Neural cell (in vitro differentiated cells): ENCODE measurements at regions not wholly inside any gene's neighbourhood (a gene's known extent, or its start where the extent isn't known, plus 50 kb on each side); places are given as distances from the start of the nearest gene placed in this dataset.

Experiments used
- H2AFZ ChIP-seq: fragments of 200-600, 300-800 bp; sonication (generic), shearing (Covaris generic); 2 replicates; pipeline ENCODE4 v1.6.0; 2014; ENCODE audit warnings: low read depth, mild to moderate bottlenecking, antibody characterized with exemption, low read length, moderate library complexity
- H3F3A ChIP-seq: fragments of 200-600 bp; shearing (Covaris generic); 2 replicates; pipeline ENCODE4 v1.6.1; 2016; ENCODE audit warnings: mild to moderate bottlenecking, moderate library complexity, mixed read lengths, antibody characterized with exemption, low read length; ENCODE audit not compliant: insufficient read depth, poor library complexity, severe bottlenecking
- H3K27ac ChIP-seq: fragments of 200-600, 300-800 bp; sonication (generic), shearing (Covaris generic); 2 replicates; pipeline ENCODE4 v1.5.1; 2014; ENCODE audit warnings: mild to moderate bottlenecking, low read length, moderate library complexity
- H3K27me3 ChIP-seq: fragments of 300-800, 200-600 bp; sonication (generic), shearing (Covaris generic); 2 replicates; pipeline ENCODE4 v1.6.0; 2014; ENCODE audit warnings: mild to moderate bottlenecking, low read depth, low read length, moderate library complexity; ENCODE audit not compliant: insufficient read depth
- H3K36me3 ChIP-seq: fragments of 300-800, 200-600 bp; sonication (generic), shearing (Covaris generic); 2 replicates; pipeline ENCODE4 v1.5.1; 2014; ENCODE audit warnings: mild to moderate bottlenecking, antibody characterized with exemption, low read length, moderate library complexity; ENCODE audit not compliant: insufficient read depth
- H3K4me2 ChIP-seq: fragments of 300-800, 200-600 bp; sonication (generic), shearing (Covaris generic); 2 replicates; pipeline ENCODE4 v1.6.0; 2014; ENCODE audit warnings: mild to moderate bottlenecking, low read length
- H3K4me3 ChIP-seq: fragments of 300-800, 200-600 bp; sonication (generic), shearing (Covaris generic); 2 replicates; pipeline ENCODE4 v1.5.1; 2014; ENCODE audit warnings: mild to moderate bottlenecking, low read length, moderate library complexity
- H3K79me2 ChIP-seq: fragments of 200-600 bp; shearing (Covaris generic); replicated peaks from 2 replicates; pipeline ENCODE4 v1.6.0; 2014; ENCODE audit warnings: mild to moderate bottlenecking, low read length, moderate library complexity; ENCODE audit not compliant: insufficient read depth
- H3K9ac ChIP-seq: fragments of 300-800, 200-600 bp; sonication (generic), shearing (Covaris generic); 2 replicates; pipeline ENCODE4 v1.6.1; 2016; ENCODE audit warnings: mild to moderate bottlenecking, low read length, mixed read lengths
- H3K9me2 ChIP-seq: fragments of 200-600 bp; shearing (Covaris generic); 2 replicates; pipeline ENCODE4 v1.6.1; 2016; ENCODE audit warnings: mild to moderate bottlenecking, low read length, mixed read lengths; ENCODE audit not compliant: insufficient read depth
- H3K9me3 ChIP-seq: fragments of 200-600, 300-800 bp; sonication (generic), shearing (Covaris generic); 2 replicates; pipeline ENCODE4 v1.6.1; 2016; ENCODE audit warnings: mild to moderate bottlenecking, mixed run types, low read length, moderate library complexity, mixed read lengths
- H4K20me1 ChIP-seq: fragments of 200-600 bp; shearing (Covaris generic); 2 replicates; pipeline ENCODE4 v1.6.1; 2016; ENCODE audit warnings: mild to moderate bottlenecking, mixed run types; ENCODE audit not compliant: insufficient read depth
- CTCF ChIP-seq: fragments of 450-650 bp; IDR thresholded peaks from 2 replicates; pipeline ENCODE4 v1.5.1; 2014; ENCODE audit warnings: antibody characterized with exemption, mild to moderate bottlenecking, moderate library complexity; ENCODE audit not compliant: poor library complexity, severe bottlenecking
- EP300 ChIP-seq: fragments of 450-650 bp; conservative IDR thresholded peaks from 2 replicates; pipeline ENCODE4 v1.6.1; 2014; ENCODE audit warnings: antibody characterized with exemption, mild to moderate bottlenecking, moderate library complexity; ENCODE audit not compliant: poor library complexity, severe bottlenecking
- EZH2 ChIP-seq: fragments of 200-600, 300-800 bp; shearing (Covaris generic), sonication (generic); IDR thresholded peaks from 2 replicates; pipeline ENCODE4 v1.6.1; 2014; ENCODE audit warnings: antibody characterized with exemption, low read length, borderline replicate concordance, mild to moderate bottlenecking; ENCODE audit not compliant: insufficient read depth, poor library complexity, severe bottlenecking
- MXI1 ChIP-seq: fragments of 450-650 bp; conservative IDR thresholded peaks from 2 replicates; pipeline ENCODE4 v1.6.1; 2014; ENCODE audit warnings: antibody characterized with exemption, mild to moderate bottlenecking; ENCODE audit not compliant: poor library complexity, severe bottlenecking
- POLR2AphosphoS5 ChIP-seq: IDR thresholded peaks from 2 replicates; pipeline ENCODE4 v1.6.1; 2012
- RAD21 ChIP-seq: fragments of 450-650 bp; conservative IDR thresholded peaks from 2 replicates; pipeline ENCODE4 v1.6.1; 2014; ENCODE audit warnings: antibody characterized with exemption, mild to moderate bottlenecking, moderate library complexity
- SMC3 ChIP-seq: fragments of 450-650 bp; conservative IDR thresholded peaks from 2 replicates; pipeline ENCODE4 v1.6.1; 2014; ENCODE audit warnings: antibody characterized with exemption, mild to moderate bottlenecking, moderate library complexity; ENCODE audit not compliant: poor library complexity
- TAF1 ChIP-seq: IDR thresholded peaks from 2 replicates; pipeline ENCODE4 v1.6.1; 2012; ENCODE audit warnings: low read depth
- TF ChIP-seq, protein P1 (sequence below): IDR thresholded peaks from 2 replicates; pipeline ENCODE4 v1.6.1; 2012; ENCODE audit warnings: borderline replicate concordance

- Histone ChIP-seq H2AFZ (no peak overlapping the region), H3K4me2 (no peak overlapping the region)
These were observed 248.2 kb downstream of the PARM1 start for GRCh38 chr4:75180790-75181776.

GRCh38 chr4:75180217-75180616, 247.3 kb downstream of the PARM1 start:
- Histone ChIP-seq H3K9me2 (no peaks in the 10 kb centered on the region), H3K79me2 (no peaks in the 10 kb centered on the region), H3K27ac (no peak overlapping the region), H3K4me3 (no peak overlapping the region), H4K20me1 (no peaks in the 10 kb centered on the region), H3K4me2 (no peak overlapping the region), H3K27me3 (no peaks in the 10 kb centered on the region), H3K9ac (no peak overlapping the region), H2AFZ (no peak overlapping the region), H3K9me3 (no peaks in the 10 kb centered on the region), H3F3A (no peaks in the 10 kb centered on the region), H3K36me3 (no peaks in the 10 kb centered on the region)
- TF ChIP-seq TAF1 (no peak), CTCF (no peak), EP300 (no peak), SMC3 (no peak), MXI1 (no peak), POLR2AphosphoS5 (no peak), RAD21 (no peak), EZH2 (no peak)
- TF ChIP-seq, protein P1, sequence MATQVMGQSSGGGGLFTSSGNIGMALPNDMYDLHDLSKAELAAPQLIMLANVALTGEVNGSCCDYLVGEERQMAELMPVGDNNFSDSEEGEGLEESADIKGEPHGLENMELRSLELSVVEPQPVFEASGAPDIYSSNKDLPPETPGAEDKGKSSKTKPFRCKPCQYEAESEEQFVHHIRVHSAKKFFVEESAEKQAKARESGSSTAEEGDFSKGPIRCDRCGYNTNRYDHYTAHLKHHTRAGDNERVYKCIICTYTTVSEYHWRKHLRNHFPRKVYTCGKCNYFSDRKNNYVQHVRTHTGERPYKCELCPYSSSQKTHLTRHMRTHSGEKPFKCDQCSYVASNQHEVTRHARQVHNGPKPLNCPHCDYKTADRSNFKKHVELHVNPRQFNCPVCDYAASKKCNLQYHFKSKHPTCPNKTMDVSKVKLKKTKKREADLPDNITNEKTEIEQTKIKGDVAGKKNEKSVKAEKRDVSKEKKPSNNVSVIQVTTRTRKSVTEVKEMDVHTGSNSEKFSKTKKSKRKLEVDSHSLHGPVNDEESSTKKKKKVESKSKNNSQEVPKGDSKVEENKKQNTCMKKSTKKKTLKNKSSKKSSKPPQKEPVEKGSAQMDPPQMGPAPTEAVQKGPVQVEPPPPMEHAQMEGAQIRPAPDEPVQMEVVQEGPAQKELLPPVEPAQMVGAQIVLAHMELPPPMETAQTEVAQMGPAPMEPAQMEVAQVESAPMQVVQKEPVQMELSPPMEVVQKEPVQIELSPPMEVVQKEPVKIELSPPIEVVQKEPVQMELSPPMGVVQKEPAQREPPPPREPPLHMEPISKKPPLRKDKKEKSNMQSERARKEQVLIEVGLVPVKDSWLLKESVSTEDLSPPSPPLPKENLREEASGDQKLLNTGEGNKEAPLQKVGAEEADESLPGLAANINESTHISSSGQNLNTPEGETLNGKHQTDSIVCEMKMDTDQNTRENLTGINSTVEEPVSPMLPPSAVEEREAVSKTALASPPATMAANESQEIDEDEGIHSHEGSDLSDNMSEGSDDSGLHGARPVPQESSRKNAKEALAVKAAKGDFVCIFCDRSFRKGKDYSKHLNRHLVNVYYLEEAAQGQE = no peak

More at GRCh38 chr4:75180790-75181776, 248.2 kb downstream of the PARM1 start:
- no peaks in the 10 kb centered on the region for H3K79me2 ChIP-seq
- no peaks in the 10 kb centered on the region for H3K27me3 ChIP-seq
- H3K27ac ChIP-seq = no peak overlapping the region
- no peaks in the 10 kb centered on the region for H3K9me3 ChIP-seq
- TF ChIP-seq RAD21 = no peak
- no peak for TF ChIP-seq SMC3
- TF ChIP-seq POLR2AphosphoS5 = no peak
- no peak for TF ChIP-seq EP300
- no peak for TF ChIP-seq MXI1
- no peak for TF ChIP-seq TAF1
- H3K9ac ChIP-seq = no peak overlapping the region
- no peaks in the 10 kb centered on the region for H3K36me3 ChIP-seq
- H3K9me2 ChIP-seq = no peaks in the 10 kb centered on the region
- no peaks in the 10 kb centered on the region for H3F3A ChIP-seq
- no peak overlapping the region for H3K4me3 ChIP-seq
- no peaks in the 10 kb centered on the region for H4K20me1 ChIP-seq
